Mesenchymal stem cell (in vitro differentiated cells and primary cell): ENCODE measurements at regions not wholly inside any gene's neighbourhood (a gene's known extent, or its start where the extent isn't known, plus 50 kb on each side); places are given as distances from the start of the nearest gene placed in this dataset.
"Not testable (repeated sequence)": the region's sequence is repeated elsewhere in the genome, so short reads cannot be mapped to it uniquely, and the experiment has no call there.

Experiments
- DNase-seq: peaks from one replicate; pipeline ENCODE4 v3.0.0-alpha.2; 2013
- H2AFZ ChIP-seq: one replicate; pipeline ENCODE4 v1.6.1; 2013; ENCODE audit warnings: low read depth, mild to moderate bottlenecking, control low read depth, inconsistent platforms, low read length, moderate library complexity
- H2AK5ac ChIP-seq: 2 replicates; pipeline ENCODE4 v1.6.1; 2013; ENCODE audit warnings: low read length, moderate library complexity, mild to moderate bottlenecking, inconsistent platforms; ENCODE audit not compliant: severe bottlenecking
- H2BK120ac ChIP-seq: one replicate; pipeline ENCODE4 v1.6.1; 2013; ENCODE audit warnings: low read depth, mild to moderate bottlenecking, inconsistent platforms, low read length, moderate library complexity
- H2BK12ac ChIP-seq, 2 experiments: one replicate each; pipeline ENCODE4 v1.6.1; 2013; ENCODE audit warnings: inconsistent platforms in 2 of 2, low read length in 2 of 2, mild to moderate bottlenecking in 2 of 2, moderate library complexity in 2 of 2, control low read depth in 1 of 2
- H2BK15ac ChIP-seq: one replicate; pipeline ENCODE4 v1.6.1; 2013; ENCODE audit warnings: mild to moderate bottlenecking, low read depth, inconsistent platforms; ENCODE audit not compliant: poor library complexity, severe bottlenecking
- H2BK5ac ChIP-seq: 2 replicates; pipeline ENCODE4 v1.6.1; 2013; ENCODE audit warnings: low read depth, mild to moderate bottlenecking, low read length, control low read depth, inconsistent platforms; ENCODE audit not compliant: poor library complexity, severe bottlenecking
- H3K14ac ChIP-seq, 2 experiments: one replicate each; pipeline ENCODE4 v1.6.1; 2013; ENCODE audit warnings: inconsistent platforms in 2 of 2, low read length in 2 of 2, control low read depth in 1 of 2, mild to moderate bottlenecking in 1 of 2, moderate library complexity in 1 of 2
- H3K18ac ChIP-seq, 2 experiments: one replicate each; pipeline ENCODE4 v1.6.1; 2013; ENCODE audit warnings: inconsistent platforms in 2 of 2, low read length in 2 of 2, control low read depth in 1 of 2, low read depth in 1 of 2, mild to moderate bottlenecking in 1 of 2
- H3K23ac ChIP-seq, 2 experiments: one replicate each; pipeline ENCODE4 v1.6.1; 2013; ENCODE audit warnings: inconsistent platforms in 2 of 2, low read length in 2 of 2, mild to moderate bottlenecking in 2 of 2, moderate library complexity in 2 of 2, control low read depth in 1 of 2
- H3K27ac ChIP-seq: 2 replicates; pipeline ENCODE4 v1.5.1; 2013; ENCODE audit warnings: mild to moderate bottlenecking, moderate library complexity, low read length, control low read depth, inconsistent platforms; ENCODE audit not compliant: poor library complexity, severe bottlenecking
- H3K27me3 ChIP-seq, 2 experiments: 2 replicates each; pipeline versions ENCODE4 v1.6.1 to v1.7.0; 2013; ENCODE audit warnings: low read length in 2 of 2, mild to moderate bottlenecking in 2 of 2, moderate library complexity in 2 of 2, control low read depth in 1 of 2, inconsistent platforms in 1 of 2; ENCODE audit not compliant: control insufficient read depth in 1 of 2, insufficient read depth in 1 of 2
- H3K36me3 ChIP-seq, 2 experiments: 2 replicates each; pipeline versions ENCODE4 v1.6.1 to v1.7.0; 2013; ENCODE audit warnings: low read length in 2 of 2, control low read depth in 1 of 2, inconsistent platforms in 1 of 2, low read depth in 1 of 2, mild to moderate bottlenecking in 1 of 2; ENCODE audit not compliant: insufficient read depth in 2 of 2, control insufficient read depth in 1 of 2
- H3K4ac ChIP-seq, 2 experiments: one replicate each; pipeline ENCODE4 v1.6.1; 2013; ENCODE audit warnings: inconsistent platforms in 2 of 2, low read length in 2 of 2, mild to moderate bottlenecking in 2 of 2, moderate library complexity in 2 of 2, control low read depth in 1 of 2, low read depth in 1 of 2
- H3K4me1 ChIP-seq: 2 replicates; pipeline ENCODE4 v1.6.1; 2013; ENCODE audit warnings: low read depth, low read length, control low read depth; ENCODE audit not compliant: control insufficient read depth, insufficient read depth
- H3K4me2 ChIP-seq: 2 replicates; pipeline ENCODE4 v1.6.1; 2013; ENCODE audit warnings: low read length, mild to moderate bottlenecking, inconsistent platforms; ENCODE audit not compliant: poor library complexity, severe bottlenecking
- H3K4me3 ChIP-seq, 2 experiments: 2 replicates each; pipeline versions ENCODE4 v1.5.1 to v1.7.0; 2013; ENCODE audit warnings: low read length in 2 of 2, mild to moderate bottlenecking in 2 of 2, control low read depth in 1 of 2, low read depth in 1 of 2; ENCODE audit not compliant: insufficient read depth in 1 of 2
- H3K79me1 ChIP-seq: replicated peaks from 2 replicates; pipeline ENCODE4 v1.6.1; 2013; ENCODE audit warnings: mild to moderate bottlenecking, control low read depth, low read length, inconsistent platforms; ENCODE audit not compliant: poor library complexity, severe bottlenecking
- H3K9ac ChIP-seq: 2 replicates; pipeline ENCODE4 v1.7.0; 2013; ENCODE audit warnings: mild to moderate bottlenecking, low read length, moderate library complexity
- H3K9me3 ChIP-seq: 2 replicates; pipeline ENCODE4 v1.7.0; 2013; ENCODE audit warnings: mild to moderate bottlenecking, low read length; ENCODE audit not compliant: control insufficient read depth
- H4K8ac ChIP-seq: one replicate; pipeline ENCODE4 v1.6.1; 2013; ENCODE audit warnings: inconsistent platforms, mild to moderate bottlenecking, low read length, moderate library complexity
- H4K91ac ChIP-seq: one replicate; pipeline ENCODE4 v1.6.1; 2013; ENCODE audit warnings: mild to moderate bottlenecking, low read length, inconsistent platforms
- WGBS: methylation state at CpG from one replicate; pipeline ENCODE4 v1.1.7; 2013; ENCODE audit warnings: mixed read lengths; 5-methylcytosine and 5-hydroxymethylcytosine counted together

DNA sequence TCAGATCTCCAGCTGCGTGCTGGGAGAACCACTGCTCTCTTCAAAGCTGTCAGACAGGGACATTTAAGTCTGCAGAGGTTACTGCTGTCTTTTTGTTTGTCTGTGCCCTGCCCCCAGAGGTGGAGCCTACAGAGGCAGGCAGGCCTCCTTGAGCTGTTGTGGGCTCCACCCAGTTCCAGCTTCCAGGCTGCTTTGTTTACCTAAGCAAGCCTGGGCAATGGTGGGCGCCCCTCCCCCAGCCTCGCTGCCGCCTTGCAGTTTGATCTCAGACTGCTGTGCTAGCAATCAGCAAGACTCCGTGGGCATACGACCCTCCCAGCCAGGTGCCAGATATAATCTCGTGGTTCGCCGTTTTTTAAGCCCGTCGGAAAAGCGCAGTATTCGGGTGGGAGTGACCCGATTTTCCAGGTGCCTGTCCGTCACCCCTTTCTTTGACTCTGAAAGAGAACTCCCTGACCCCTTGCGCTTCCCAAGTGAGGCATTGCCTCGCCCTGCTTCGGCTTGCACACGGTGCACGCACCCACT, 288.2 kb downstream of the RASEF start:
- not testable (repeated sequence) for H3K4me1 ChIP-seq, H3K23ac ChIP-seq, H4K91ac ChIP-seq, H3K27me3 ChIP-seq, H2AFZ ChIP-seq, H2BK120ac ChIP-seq, H2BK5ac ChIP-seq, H3K79me1 ChIP-seq, H3K27ac ChIP-seq, H2BK15ac ChIP-seq, DNase-seq, H2AK5ac ChIP-seq, H3K36me3 ChIP-seq, H3K4ac ChIP-seq, H4K8ac ChIP-seq, H3K4me3 ChIP-seq, H3K4me2 ChIP-seq, H2BK12ac ChIP-seq, H3K14ac ChIP-seq, H3K9ac ChIP-seq
- Histone ChIP-seq H3K18ac (peak overlapping the region in 1 of 2 experiments; percentile 8), H3K9me3 (peaks cover 12% of the 10 kb centered on the region)
- 91% methylated on average over 19 of the region's 20 CpGs for WGBS

DNA sequence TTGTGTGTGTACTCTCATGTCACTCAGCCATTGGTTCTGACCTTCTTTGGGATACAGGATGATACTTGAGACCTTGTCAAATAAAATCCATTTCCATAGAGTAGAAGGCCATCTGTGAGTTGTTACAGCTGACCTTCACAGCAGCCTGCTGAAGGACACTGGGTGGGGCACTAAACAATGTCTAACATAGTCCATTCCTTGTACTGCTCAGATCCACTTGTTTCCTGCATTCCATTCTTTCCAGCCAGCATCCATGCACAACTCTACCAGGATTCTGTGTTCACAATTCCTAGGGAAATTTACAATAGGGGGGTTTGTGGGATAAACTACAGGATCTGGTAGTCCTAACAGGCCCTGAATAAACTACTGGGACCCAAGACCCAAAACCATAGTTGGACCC, 286.4 kb downstream of the RASEF start:
- H2AK5ac ChIP-seq: no peak overlapping the region
- H2BK15ac ChIP-seq: no peak overlapping the region
- no peak overlapping the region for H2AFZ ChIP-seq
- H3K4me2 ChIP-seq: no peak overlapping the region
- H3K9me3 ChIP-seq: peaks cover 12% of the 10 kb centered on the region
- no peaks in the 10 kb centered on the region for H3K4me1 ChIP-seq
- no peak overlapping the region for H4K91ac ChIP-seq
- H3K18ac ChIP-seq: no peak overlapping the region
- no peak overlapping the region for H2BK120ac ChIP-seq
- no peak overlapping the region for H3K23ac ChIP-seq
- H3K79me1 ChIP-seq: no peaks in the 10 kb centered on the region
- no peaks in the 10 kb centered on the region for H3K27me3 ChIP-seq
- no peak overlapping the region for H3K4me3 ChIP-seq
- H3K27ac ChIP-seq: no peak overlapping the region
- H3K14ac ChIP-seq: no peak overlapping the region
- H3K36me3 ChIP-seq: no peaks in the 10 kb centered on the region
- DNase-seq: no peak
- H3K9ac ChIP-seq: no peak overlapping the region
- no peak overlapping the region for H4K8ac ChIP-seq
- no peak overlapping the region for H2BK12ac ChIP-seq
- no peak overlapping the region for H3K4ac ChIP-seq
- H2BK5ac ChIP-seq: no peak overlapping the region

DNA sequence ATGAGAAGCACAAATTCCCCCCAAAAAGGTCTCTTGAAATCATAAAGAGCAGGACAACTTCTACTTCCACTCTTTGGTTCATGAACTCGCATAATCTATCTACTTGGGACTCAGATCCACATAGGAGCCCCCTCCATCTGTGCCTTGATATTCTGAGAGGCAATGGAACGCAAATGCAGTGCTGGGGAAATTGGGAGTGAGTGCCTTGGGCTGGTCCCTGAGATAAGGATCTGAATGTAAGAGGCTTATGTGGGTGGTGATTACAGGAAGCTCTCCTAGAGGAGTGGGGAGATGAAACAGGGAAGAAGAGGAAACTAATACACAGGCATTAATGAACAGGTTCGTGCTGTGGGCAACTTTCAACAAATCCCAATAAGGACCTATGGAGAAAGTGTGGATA, 285.6 kb downstream of the RASEF start:
- H3K4ac ChIP-seq: no peak overlapping the region
- H2BK5ac ChIP-seq: no peak overlapping the region
- DNase-seq: no peak
- no peak overlapping the region for H3K18ac ChIP-seq
- no peaks in the 10 kb centered on the region for H3K79me1 ChIP-seq
- peaks cover 12% of the 10 kb centered on the region for H3K9me3 ChIP-seq
- no peak overlapping the region for H2AK5ac ChIP-seq
- no peaks in the 10 kb centered on the region for H3K36me3 ChIP-seq
- no peak overlapping the region for H3K27ac ChIP-seq
- H4K8ac ChIP-seq: no peak overlapping the region
- H3K4me3 ChIP-seq: no peak overlapping the region
- no peaks in the 10 kb centered on the region for H3K4me1 ChIP-seq
- no peak overlapping the region for H3K9ac ChIP-seq
- H3K27me3 ChIP-seq: no peaks in the 10 kb centered on the region
- H2BK120ac ChIP-seq: no peak overlapping the region
- no peak overlapping the region for H3K23ac ChIP-seq
- H2BK12ac ChIP-seq: no peak overlapping the region
- H2BK15ac ChIP-seq: no peak overlapping the region
- no peak overlapping the region for H2AFZ ChIP-seq
- H3K4me2 ChIP-seq: no peak overlapping the region
- H4K91ac ChIP-seq: no peak overlapping the region
- 86% methylated on average over 3 of the region's 3 CpGs for WGBS
- H3K14ac ChIP-seq: no peak overlapping the region

DNA sequence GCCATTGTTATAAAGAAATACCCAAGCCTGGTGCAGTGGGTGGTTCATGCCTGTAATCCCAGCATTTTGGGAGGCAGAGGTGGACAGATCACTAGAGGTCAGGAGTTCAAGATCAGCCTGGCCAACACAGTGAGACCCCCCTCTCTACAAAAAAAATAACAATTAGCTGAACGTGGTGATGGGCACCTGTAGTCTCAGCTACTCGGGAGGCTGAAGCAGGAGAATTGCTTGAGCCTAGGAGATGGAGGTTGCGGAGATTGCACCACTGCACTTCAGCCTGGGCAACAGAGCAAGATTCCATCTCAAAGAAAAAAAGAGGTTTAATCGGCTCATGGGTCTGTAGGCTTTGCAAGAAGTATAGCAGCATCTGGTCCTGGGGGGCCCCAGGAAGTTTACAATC, 284.0 kb downstream of the RASEF start:
- not testable (repeated sequence) for DNase-seq, H2BK5ac ChIP-seq, H3K4me1 ChIP-seq, H4K8ac ChIP-seq, H3K9ac ChIP-seq, H3K27me3 ChIP-seq, H3K18ac ChIP-seq, H3K79me1 ChIP-seq, H2AK5ac ChIP-seq, H2BK120ac ChIP-seq, H3K4me3 ChIP-seq, H3K36me3 ChIP-seq, H3K27ac ChIP-seq, H3K4me2 ChIP-seq, H3K23ac ChIP-seq, H2AFZ ChIP-seq, H3K4ac ChIP-seq, H2BK12ac ChIP-seq, H2BK15ac ChIP-seq, H4K91ac ChIP-seq, H3K14ac ChIP-seq
- H3K9me3 ChIP-seq: peaks cover 15% of the 10 kb centered on the region
- WGBS: 94% methylated on average over 4 of the region's 4 CpGs
